LoVo (cell line): ENCODE measurements at regions not wholly inside any gene's neighbourhood (a gene's known extent, or its start where the extent isn't known, plus 50 kb on each side); places are given as distances from the start of the nearest gene placed in this dataset.

Experiments used
- DNase-seq: peaks from one replicate; pipeline ENCODE4 v3.0.0-alpha.2; 2016; ENCODE audit warnings: low spot score

GRCh38 chr18:24786027-24786426 is 325.6 kb downstream of the HRH4 start:
- DNase-seq, result no peak

GRCh38 chr18:24790347-24790746 is 329.9 kb downstream of the HRH4 start:
- DNase-seq, result no peak

GRCh38 chr18:24791751-24792545 is 331.5 kb downstream of the HRH4 start:
- DNase-seq, result no peak

DNA sequence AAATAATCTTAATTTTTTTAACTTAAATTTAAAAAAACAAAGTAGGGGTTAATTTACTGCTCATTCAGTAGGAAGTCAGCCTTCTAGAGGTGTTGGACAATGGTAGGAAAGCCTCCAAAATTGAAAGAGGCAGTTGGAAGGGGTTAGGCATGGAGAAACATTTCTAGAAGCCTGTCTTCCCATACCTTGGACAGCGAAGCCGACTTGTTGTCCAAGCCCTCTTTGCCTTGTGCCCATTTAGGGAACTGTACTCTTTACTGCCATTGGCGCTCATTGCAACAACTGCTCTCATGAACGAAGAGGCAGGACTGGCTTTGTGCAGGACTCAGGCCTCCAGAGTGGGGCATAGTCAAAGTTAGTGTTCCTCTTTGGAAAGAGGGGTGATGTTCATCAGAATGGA is 333.3 kb downstream of the HRH4 start:
- DNase-seq, result no peak

- no peak for DNase-seq
Measured at GRCh38 chr18:24795129-24795528, 334.7 kb downstream of the HRH4 start.

GRCh38 chr18:24797981-24798380 is 337.5 kb downstream of the HRH4 start:
- no peak for DNase-seq

GRCh38 chr18:24799176-24799575 is 338.7 kb downstream of the HRH4 start:
- DNase-seq, result no peak

DNA sequence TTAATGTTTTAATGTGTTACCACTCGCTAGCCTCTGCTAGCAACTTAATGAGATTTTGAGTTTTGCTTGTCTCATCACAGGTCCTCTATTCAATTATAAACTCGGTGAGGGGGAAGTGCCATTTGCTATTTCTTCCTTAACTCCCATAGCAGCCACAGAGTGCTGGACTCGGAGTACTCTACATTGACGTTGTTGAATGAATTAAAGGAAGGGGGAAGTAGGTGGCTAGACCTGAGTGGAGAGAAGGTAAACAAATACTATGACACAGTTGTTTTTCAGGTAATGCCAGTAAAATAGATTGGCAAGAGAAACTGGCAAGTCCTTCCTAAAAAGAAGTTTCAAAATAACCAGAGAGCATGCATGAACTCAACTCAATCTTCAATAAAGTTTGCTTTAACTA is 339.3 kb downstream of the HRH4 start:
- peak; percentile 17 for DNase-seq

DNA sequence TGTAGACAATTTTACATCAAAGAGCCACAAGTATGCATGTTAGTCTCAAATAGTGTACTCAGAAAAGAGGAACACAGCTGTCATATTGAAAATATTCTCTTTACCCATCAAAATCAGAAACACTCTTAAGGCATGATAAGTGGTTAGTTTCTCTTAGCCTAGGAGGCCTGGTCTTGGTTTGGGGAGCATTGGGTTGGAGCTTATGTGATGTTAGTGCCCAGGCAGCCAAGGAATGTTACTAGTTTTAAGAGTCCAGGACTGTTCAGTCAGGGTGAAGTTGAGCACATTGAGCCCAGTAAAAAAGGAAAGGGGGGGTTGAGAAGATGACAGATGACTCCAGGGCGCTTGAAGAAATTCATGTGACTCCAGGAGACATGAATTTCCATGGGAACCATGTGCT is 340.6 kb downstream of the HRH4 start:
- no peak for DNase-seq

GRCh38 chr18:24802456-24802855 is 342.0 kb downstream of the HRH4 start:
- peak; percentile 38 for DNase-seq

DNA sequence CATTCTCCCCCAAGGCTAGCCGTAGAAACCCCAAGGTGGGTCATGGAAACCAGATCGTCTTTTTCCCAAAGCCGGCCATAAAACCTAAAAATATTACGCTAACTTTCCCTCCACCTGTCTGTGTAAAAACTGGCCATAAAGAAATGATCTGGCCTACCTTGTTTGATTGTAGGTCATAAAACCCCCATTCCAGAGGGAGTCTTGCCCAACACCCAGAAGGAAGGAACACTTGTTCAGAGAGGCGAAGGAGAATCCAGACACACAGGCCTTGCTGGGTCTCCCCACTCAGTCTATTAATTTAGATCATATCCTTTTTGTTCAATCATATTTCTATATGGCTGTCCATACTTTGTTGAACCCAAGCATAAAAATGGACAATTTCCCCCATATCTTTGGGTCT is 344.7 kb downstream of the HRH4 start:
- no peak for DNase-seq

DNA sequence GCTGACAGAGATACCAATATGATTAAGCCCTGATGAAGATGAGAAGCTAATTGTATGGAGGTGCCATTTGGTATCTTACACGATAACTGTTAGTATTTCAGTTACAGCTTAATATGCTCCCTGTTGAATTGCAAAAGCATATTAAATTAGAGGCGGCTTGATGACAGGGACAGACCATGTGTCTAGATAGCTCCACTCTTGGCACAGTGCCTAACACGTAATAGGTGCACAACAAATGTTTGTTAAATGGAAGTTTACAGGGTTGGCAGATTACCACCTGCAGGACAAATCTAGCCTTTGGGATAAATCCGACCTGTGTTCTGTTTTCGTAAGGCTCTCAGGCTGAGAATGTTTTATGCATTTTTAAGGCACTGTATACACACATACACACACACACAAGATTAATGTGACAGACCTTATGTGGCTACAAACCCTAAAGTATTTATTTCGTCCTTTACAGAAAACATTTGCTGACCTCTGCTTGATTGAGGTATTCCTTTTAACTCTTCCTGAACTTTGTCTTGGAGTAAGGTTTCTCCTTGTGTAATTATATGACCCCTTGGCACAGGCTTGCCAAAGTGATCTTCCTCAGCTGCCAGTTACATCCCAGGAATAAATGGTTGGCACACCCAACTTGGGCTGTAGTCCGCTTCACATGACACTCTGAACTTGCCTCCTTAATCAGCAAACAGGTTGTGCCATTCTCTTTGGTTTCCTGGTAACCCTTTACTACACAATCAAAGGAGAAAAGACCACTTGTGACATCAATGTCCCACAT is 348.9 kb downstream of the HRH4 start:
- peak; percentile 15 for DNase-seq

DNA sequence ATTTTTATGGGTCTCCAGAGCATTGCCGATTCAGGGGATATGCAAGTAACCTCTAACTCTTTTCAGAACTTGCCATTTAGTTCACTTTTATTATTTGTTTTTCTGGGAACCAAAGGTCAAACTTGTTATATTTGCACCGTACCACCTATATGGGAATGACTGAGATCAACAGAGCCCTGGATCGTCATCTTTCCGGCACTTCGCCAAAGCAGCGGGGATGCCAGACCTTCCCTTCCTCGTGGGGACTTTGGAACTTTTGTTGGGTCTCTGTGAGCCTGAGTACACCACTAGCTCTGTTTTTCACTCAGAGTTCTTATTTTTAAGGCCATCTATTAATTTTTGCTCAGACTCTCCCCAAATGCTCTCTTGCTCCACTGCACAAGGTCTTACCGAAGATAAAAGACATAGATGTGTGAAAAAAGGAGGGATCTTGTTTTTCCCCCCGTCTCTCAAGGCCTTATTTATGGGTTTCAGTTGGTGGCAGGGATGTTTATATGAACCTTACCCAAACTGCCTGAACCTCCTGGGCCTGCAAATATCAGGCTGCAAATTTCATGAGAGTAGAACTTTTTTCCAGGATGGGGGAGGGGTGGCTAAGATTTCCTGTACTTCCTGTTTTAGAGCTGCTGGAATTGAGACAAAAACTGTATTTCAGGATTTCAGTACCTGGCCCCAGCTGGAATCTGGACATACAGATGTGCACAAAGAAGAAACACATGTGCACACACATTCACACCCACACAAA is 350.3 kb downstream of the HRH4 start:
- DNase-seq, result peak; percentile 55

- DNase-seq, result no peak
Measured at GRCh38 chr18:24811950-24812681, 351.7 kb downstream of the HRH4 start.

DNA sequence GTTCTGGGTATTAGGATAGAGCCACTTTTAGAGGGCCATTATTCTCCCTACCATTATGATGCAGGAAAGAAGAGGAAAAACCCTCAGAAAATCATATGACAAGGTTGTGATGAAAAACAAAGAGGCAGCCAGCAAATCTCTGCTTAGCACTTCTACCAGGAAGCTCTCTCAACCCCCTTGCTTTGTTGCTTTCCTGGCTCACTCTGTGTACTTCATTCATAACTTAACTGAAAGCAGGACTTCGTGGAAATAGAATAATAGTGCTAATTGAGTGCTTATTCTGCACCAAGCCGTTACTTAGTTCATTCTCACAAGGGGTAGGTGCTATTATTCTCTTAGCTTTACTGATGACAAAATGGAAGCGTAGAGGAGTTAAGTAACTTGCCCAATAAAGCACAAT is 354.1 kb downstream of the HRH4 start:
- no peak for DNase-seq

DNA sequence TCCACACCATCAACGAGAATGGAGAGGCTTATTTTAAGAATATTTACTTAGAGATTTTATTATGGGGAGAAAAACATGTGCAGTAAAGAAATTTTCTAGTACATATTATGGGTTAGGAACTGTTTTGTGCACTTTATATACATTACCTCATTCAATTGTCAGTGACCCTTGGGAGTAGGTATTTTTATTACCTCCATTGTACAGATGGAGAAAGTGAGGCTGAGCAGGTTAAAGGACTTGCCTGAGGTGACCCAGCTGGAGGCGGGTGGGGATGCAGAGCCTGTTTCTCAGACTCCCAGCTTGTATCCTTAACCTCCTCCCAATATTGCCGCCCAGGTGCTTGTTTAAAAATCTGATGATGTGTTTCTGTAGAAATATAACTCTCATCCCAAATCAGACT is 356.7 kb downstream of the HRH4 start:
- DNase-seq, result no peak

DNA sequence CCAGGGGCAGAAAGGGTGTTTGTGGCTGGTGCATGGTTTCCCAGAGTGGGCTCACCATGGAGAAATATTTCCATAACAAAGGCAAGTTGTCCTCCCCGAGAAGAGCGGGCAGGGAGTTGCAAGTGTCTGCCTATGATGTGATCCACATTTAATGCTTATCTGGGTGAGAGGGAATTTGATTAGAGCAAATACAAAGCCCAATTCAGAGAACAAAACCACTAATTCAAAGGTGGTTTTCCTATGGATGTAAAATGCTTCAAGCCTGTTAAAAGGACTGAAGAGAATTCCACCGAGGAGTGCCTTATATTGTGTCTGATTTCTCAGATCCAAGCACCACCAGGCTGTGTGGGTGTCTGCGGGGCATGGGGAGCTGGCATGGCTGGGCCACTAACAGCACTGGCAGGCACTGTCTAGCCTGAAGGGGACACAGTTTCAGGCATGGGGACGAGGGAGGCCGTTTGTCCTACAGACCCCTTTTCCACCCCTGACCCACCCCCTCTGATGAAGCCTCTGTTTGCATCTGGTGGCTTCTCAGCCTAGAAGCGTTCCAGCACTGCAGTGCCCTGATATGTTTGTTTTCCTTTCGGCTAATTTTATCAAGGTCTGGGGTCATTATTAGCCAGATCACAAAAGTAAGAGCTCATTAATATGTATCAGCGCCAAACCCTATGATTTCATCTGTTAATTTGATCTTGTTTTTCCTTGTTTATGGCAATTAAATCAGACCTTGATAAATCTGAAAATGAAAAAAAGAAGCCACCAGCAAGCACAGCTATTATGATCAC is 357.3 kb downstream of the HRH4 start:
- DNase-seq, result no peak

GRCh38 chr18:24818441-24818840 is 358.0 kb downstream of the HRH4 start:
- DNase-seq, result no peak

GRCh38 chr18:24819141-24819890 is 358.9 kb downstream of the HRH4 start:
- DNase-seq, result no peak

DNA sequence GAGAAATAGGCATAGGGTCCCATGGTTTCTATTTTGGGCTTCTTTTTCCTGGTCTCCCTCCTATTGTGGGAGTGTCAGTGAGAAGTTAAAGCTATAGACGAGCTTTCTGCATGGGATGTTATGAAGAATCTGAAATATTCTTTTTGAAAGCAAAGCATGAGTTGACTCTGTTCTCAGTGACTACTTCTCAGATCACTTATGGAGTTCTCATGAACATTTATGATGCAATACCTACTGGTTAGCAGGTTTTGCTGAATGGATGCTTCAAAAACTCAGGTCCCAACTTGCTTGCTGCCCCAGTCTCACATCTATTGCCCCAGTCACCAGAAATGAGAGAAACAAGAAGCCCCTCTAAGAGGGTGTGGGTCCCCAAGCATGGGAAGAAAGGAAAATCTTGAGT is 365.0 kb downstream of the HRH4 start:
- no peak for DNase-seq

- no peak for DNase-seq
Measured at GRCh38 chr18:24826605-24827004, 366.2 kb downstream of the HRH4 start.
